ENCODE measurements at regions not wholly inside any gene's neighbourhood (a gene's known extent, or its start where the extent isn't known, plus 50 kb on each side); places are given as distances from the start of the nearest gene placed in this dataset.

GRCh38 chr3:135864060-135864459, 101.5 kb upstream of the PPP2R3A start:
- no peak for TF ChIP-seq CTCF (IDR thresholded peaks at IDR 0.05; ENCODE audit: poor library complexity, severe bottlenecking)
- TF ChIP-seq EP300 (conservative IDR thresholded peaks at IDR 0.05; ENCODE audit: poor library complexity, severe bottlenecking) = no peak
- no peak for TF ChIP-seq REST (IDR thresholded peaks at IDR 0.05; ENCODE audit: borderline replicate concordance)
- no peak for TF ChIP-seq EZH2 (IDR thresholded peaks at IDR 0.05; ENCODE audit: borderline replicate concordance, insufficient read depth, low read length, poor library complexity, severe bottlenecking)
- no peak for TF ChIP-seq MXI1 (conservative IDR thresholded peaks at IDR 0.05; ENCODE audit: poor library complexity, severe bottlenecking)
- no peak for TF ChIP-seq SMC3 (conservative IDR thresholded peaks at IDR 0.05; ENCODE audit: poor library complexity)
- TF ChIP-seq POLR2AphosphoS5 (IDR thresholded peaks at IDR 0.05) = no peak
- TF ChIP-seq TAF1 (IDR thresholded peaks at IDR 0.05; ENCODE audit: low read depth) = no peak
- no peak for TF ChIP-seq RAD21 (conservative IDR thresholded peaks at IDR 0.05)

Data from neural cell (in vitro differentiated cells).